Activated naive CD8-positive, alpha-beta T cell treated with anti-CD3 and anti-CD28 coated beads, Interleukin-2, amount 10 ng/mL, durations not matched to agents 7 days and 5 days (primary cell): ENCODE measurements at regions not wholly inside any gene's neighbourhood (a gene's known extent, or its start where the extent isn't known, plus 50 kb on each side); places are given as distances from the start of the nearest gene placed in this dataset.
"Not testable (repeated sequence)": the region's sequence is repeated elsewhere in the genome, so short reads cannot be mapped to it uniquely, and the experiment has no call there.

ENCODE experiments used
- ATAC-seq: fragments of 150-1000 bp; cut with Tn5 transposase; one replicate; pipeline ENCODE4 v1.10.0; 2021; ENCODE audit warnings: low read depth, moderate library complexity
- POLR2A ChIA-PET: fragments of 350-600 bp; sonication (Branson Sonifier 250); formaldehyde crosslinking; loops from one replicate; lab custom pipeline; 2021; ENCODE audit warnings: antibody characterized with exemption; lab: Charles Lee
- DNase-seq: peaks from one replicate; pipeline ENCODE4 v3.0.0; 2021
- H3K27ac Mint-ChIP-seq: one replicate; pipeline ENCODE4 v1.8.0; 2022; ENCODE audit warnings: mild to moderate bottlenecking, mixed read lengths
- H3K27me3 Mint-ChIP-seq: one replicate; pipeline ENCODE4 v1.8.0; 2022; ENCODE audit warnings: mild to moderate bottlenecking, moderate library complexity, mixed read lengths
- H3K36me3 Mint-ChIP-seq: one replicate; pipeline ENCODE4 v1.8.0; 2021; ENCODE audit warnings: mild to moderate bottlenecking, mixed read lengths
- H3K4me1 Mint-ChIP-seq: one replicate; pipeline ENCODE4 v1.8.0; 2021; ENCODE audit warnings: mixed read lengths
- H3K4me3 Mint-ChIP-seq: one replicate; pipeline ENCODE4 v1.8.0; 2022; ENCODE audit warnings: mild to moderate bottlenecking, moderate library complexity, mixed read lengths
- H3K9me3 Mint-ChIP-seq: one replicate; pipeline ENCODE4 v1.8.0; 2021; ENCODE audit warnings: mixed read lengths

- no peaks in the 10 kb centered on the region for H3K27me3 Mint-ChIP-seq
- DNase-seq (no peak), ATAC-seq (no peak)
- H3K27ac Mint-ChIP-seq, result no peak overlapping the region
- peaks cover 26% of the 10 kb centered on the region for H3K4me1 Mint-ChIP-seq
- H3K36me3 Mint-ChIP-seq, result peaks cover 25% of the 10 kb centered on the region
- POLR2A ChIA-PET, result no interaction called here
- H3K4me3 Mint-ChIP-seq, result no peak overlapping the region
- H3K9me3 Mint-ChIP-seq, result peaks cover 22% of the 10 kb centered on the region
Observed at GRCh38 chr14:71250791-71251190, 343.5 kb downstream of the PCNX1 start.

GRCh38 chr14:71254091-71254719, 346.9 kb downstream of the PCNX1 start:
- H3K4me1 Mint-ChIP-seq, POLR2A ChIA-PET, ATAC-seq, DNase-seq, H3K27me3 Mint-ChIP-seq: not testable (repeated sequence)
- Mint-ChIP-seq H3K4me3 (peak overlapping the region; percentile 58), H3K27ac (peak overlapping the region; percentile 71), H3K9me3 (peaks cover 22% of the 10 kb centered on the region), H3K36me3 (peaks cover 13% of the 10 kb centered on the region)

GRCh38 chr14:71261206-71261605, 353.9 kb downstream of the PCNX1 start:
- DNase-seq, result no peak
- ATAC-seq, result no peak
- peaks cover 28% of the 10 kb centered on the region for H3K9me3 Mint-ChIP-seq
- H3K4me3 Mint-ChIP-seq, result no peak overlapping the region
- no peak overlapping the region for H3K27ac Mint-ChIP-seq
- H3K27me3 Mint-ChIP-seq, result no peaks in the 10 kb centered on the region
- no peaks in the 10 kb centered on the region for H3K4me1 Mint-ChIP-seq
- POLR2A ChIA-PET, result no interaction called here
- H3K36me3 Mint-ChIP-seq, result peaks cover 26% of the 10 kb centered on the region

- ATAC-seq (no peak), DNase-seq (no peak)
- POLR2A ChIA-PET, result no interaction called here
- Mint-ChIP-seq H3K27me3 (no peaks in the 10 kb centered on the region), H3K4me3 (no peak overlapping the region), H3K36me3 (peaks cover 22% of the 10 kb centered on the region), H3K27ac (no peak overlapping the region), H3K9me3 (peaks cover 23% of the 10 kb centered on the region), H3K4me1 (peaks cover 7% of the 10 kb centered on the region)
Observed at GRCh38 chr14:71262441-71262840, 355.2 kb downstream of the PCNX1 start.

GRCh38 chr14:71264260-71264659, 357.0 kb downstream of the PCNX1 start:
- peaks cover 13% of the 10 kb centered on the region for H3K4me1 Mint-ChIP-seq
- H3K36me3 Mint-ChIP-seq, result peaks cover 26% of the 10 kb centered on the region
- no peak overlapping the region for H3K27ac Mint-ChIP-seq
- peaks cover 22% of the 10 kb centered on the region for H3K9me3 Mint-ChIP-seq
- ATAC-seq, result no peak
- H3K4me3 Mint-ChIP-seq, result no peak overlapping the region
- POLR2A ChIA-PET, result no interaction called here
- no peak for DNase-seq
- H3K27me3 Mint-ChIP-seq, result no peaks in the 10 kb centered on the region

- Mint-ChIP-seq H3K4me3 (peak overlapping the region; percentile 74), H3K4me1 (peaks cover 20% of the 10 kb centered on the region), H3K27me3 (peaks cover under 1% of the 10 kb centered on the region), H3K27ac (peak overlapping the region; percentile 69), H3K9me3 (peaks cover 23% of the 10 kb centered on the region), H3K36me3 (peaks cover 31% of the 10 kb centered on the region)
- ATAC-seq, result peak; percentile 72
- POLR2A ChIA-PET, result no interaction called here
- DNase-seq, result no peak
Observed at GRCh38 chr14:71267007-71267513, 359.8 kb downstream of the PCNX1 start.

GRCh38 chr14:71267691-71268090, 360.4 kb downstream of the PCNX1 start:
- H3K4me1 Mint-ChIP-seq, result peaks cover 21% of the 10 kb centered on the region
- peak overlapping the region; percentile 69 for H3K27ac Mint-ChIP-seq
- DNase-seq (no peak), ATAC-seq (no peak)
- peaks cover 2% of the 10 kb centered on the region for H3K27me3 Mint-ChIP-seq
- peaks cover 23% of the 10 kb centered on the region for H3K9me3 Mint-ChIP-seq
- peaks cover 31% of the 10 kb centered on the region for H3K36me3 Mint-ChIP-seq
- H3K4me3 Mint-ChIP-seq, result peak overlapping the region; percentile 74
- POLR2A ChIA-PET, result no interaction called here

- POLR2A ChIA-PET, result no interaction called here
- peaks cover 27% of the 10 kb centered on the region for H3K36me3 Mint-ChIP-seq
- peaks cover 2% of the 10 kb centered on the region for H3K27me3 Mint-ChIP-seq
- peaks cover 16% of the 10 kb centered on the region for H3K9me3 Mint-ChIP-seq
- no peak for ATAC-seq
- no peak overlapping the region for H3K27ac Mint-ChIP-seq
- H3K4me3 Mint-ChIP-seq, result no peak overlapping the region
- DNase-seq, result no peak
- H3K4me1 Mint-ChIP-seq, result peaks cover 21% of the 10 kb centered on the region
Observed at GRCh38 chr14:71270111-71270510, 362.9 kb downstream of the PCNX1 start.

- Mint-ChIP-seq H3K27ac (no peak overlapping the region), H3K9me3 (peaks cover 18% of the 10 kb centered on the region), H3K36me3 (peaks cover 28% of the 10 kb centered on the region), H3K4me3 (no peak overlapping the region), H3K4me1 (peaks cover 21% of the 10 kb centered on the region), H3K27me3 (peaks cover 2% of the 10 kb centered on the region)
- DNase-seq (no peak), ATAC-seq (no peak)
- POLR2A ChIA-PET, result no interaction called here
Observed at GRCh38 chr14:71271166-71271945, 364.1 kb downstream of the PCNX1 start.

GRCh38 chr14:71273366-71273765, 366.1 kb downstream of the PCNX1 start:
- Mint-ChIP-seq H3K36me3 (peaks cover 26% of the 10 kb centered on the region), H3K27me3 (peaks cover 7% of the 10 kb centered on the region), H3K9me3 (peaks cover 16% of the 10 kb centered on the region), H3K4me3 (no peak overlapping the region), H3K4me1 (peaks cover 16% of the 10 kb centered on the region), H3K27ac (no peak overlapping the region)
- ATAC-seq (no peak), DNase-seq (no peak)
- POLR2A ChIA-PET, result no interaction called here

GRCh38 chr14:71284048-71284447, 376.8 kb downstream of the PCNX1 start:
- peaks cover 10% of the 10 kb centered on the region for H3K27me3 Mint-ChIP-seq
- no peak for DNase-seq
- peaks cover 5% of the 10 kb centered on the region for H3K36me3 Mint-ChIP-seq
- ATAC-seq, result no peak
- no peak overlapping the region for H3K4me3 Mint-ChIP-seq
- H3K9me3 Mint-ChIP-seq, result peaks cover 3% of the 10 kb centered on the region
- no peak overlapping the region for H3K27ac Mint-ChIP-seq
- no peaks in the 10 kb centered on the region for H3K4me1 Mint-ChIP-seq
- POLR2A ChIA-PET, result no interaction called here

- peaks cover 4% of the 10 kb centered on the region for H3K9me3 Mint-ChIP-seq
- ATAC-seq (no peak), DNase-seq (no peak)
- no peak overlapping the region for H3K4me3 Mint-ChIP-seq
- H3K4me1 Mint-ChIP-seq, result peaks cover 10% of the 10 kb centered on the region
- peaks cover 10% of the 10 kb centered on the region for H3K27me3 Mint-ChIP-seq
- H3K36me3 Mint-ChIP-seq, result peaks cover 5% of the 10 kb centered on the region
- H3K27ac Mint-ChIP-seq, result no peak overlapping the region
- POLR2A ChIA-PET, result no interaction called here
Observed at GRCh38 chr14:71286126-71286525, 378.9 kb downstream of the PCNX1 start.

GRCh38 chr14:71287567-71287966, 380.3 kb downstream of the PCNX1 start:
- POLR2A ChIA-PET, result no interaction called here
- Mint-ChIP-seq H3K27me3 (peaks cover 8% of the 10 kb centered on the region), H3K9me3 (peaks cover 5% of the 10 kb centered on the region), H3K4me3 (no peak overlapping the region), H3K27ac (no peak overlapping the region), H3K36me3 (peaks cover 5% of the 10 kb centered on the region), H3K4me1 (peaks cover 11% of the 10 kb centered on the region)
- DNase-seq (no peak), ATAC-seq (no peak)

GRCh38 chr14:71289536-71289935, 382.3 kb downstream of the PCNX1 start:
- peaks cover 5% of the 10 kb centered on the region for H3K9me3 Mint-ChIP-seq
- H3K27me3 Mint-ChIP-seq, result peaks cover 4% of the 10 kb centered on the region
- ATAC-seq (peak; percentile 30), DNase-seq (no peak)
- H3K4me3 Mint-ChIP-seq, result peak overlapping the region; percentile 31
- peaks cover 11% of the 10 kb centered on the region for H3K4me1 Mint-ChIP-seq
- POLR2A ChIA-PET, result interaction anchor here (0.7 kb wide), 2 partner anchors 13 to 29 kb away, joined by 3 to 5 read pairs; no protein-coding TSS in a partner anchor
- peak overlapping the region; percentile 81 for H3K27ac Mint-ChIP-seq
- peaks cover 1% of the 10 kb centered on the region for H3K36me3 Mint-ChIP-seq
